OCI-LY7 (cell line): ENCODE measurements at regions not wholly inside any gene's neighbourhood (a gene's known extent, or its start where the extent isn't known, plus 50 kb on each side); places are given as distances from the start of the nearest gene placed in this dataset.
"Not testable (repeated sequence)": the region's sequence is repeated elsewhere in the genome, so short reads cannot be mapped to it uniquely, and the experiment has no call there.

Experiments used
- CTCF ChIP-seq: fragments of 200-600 bp; sonication (generic); conservative IDR thresholded peaks from 2 replicates; pipeline ENCODE4 v1.5.1; 2014; ENCODE audit warnings: mild to moderate bottlenecking, antibody characterized with exemption, low read length, moderate library complexity, mixed read lengths
- EZH2phosphoT487 ChIP-seq: fragments of 200-600 bp; sonication (generic); IDR thresholded peaks from 2 replicates; pipeline ENCODE4 v1.6.1; 2018; ENCODE audit warnings: low read depth, borderline replicate concordance, mild to moderate bottlenecking, mixed run types, antibody characterized with exemption, low read length, moderate library complexity, mixed read lengths

- TF ChIP-seq CTCF, EZH2phosphoT487: not testable (repeated sequence)
These were observed 84.0 kb upstream of the STEAP1 start for GRCh38 chr7:90070238-90070637.
